CD4-positive, alpha-beta memory T cell (primary cell): ENCODE measurements at regions not wholly inside any gene's neighbourhood (a gene's known extent, or its start where the extent isn't known, plus 50 kb on each side); places are given as distances from the start of the nearest gene placed in this dataset.
"Not testable (repeated sequence)": the region's sequence is repeated elsewhere in the genome, so short reads cannot be mapped to it uniquely, and the experiment has no call there.

Experiments used
- CTCF ChIA-PET: fragments of 350-600 bp; sonication (Branson Sonifier 250); formaldehyde crosslinking; loops from one replicate; lab custom pipeline; 2021; ENCODE audit warnings: inconsistent platforms; ENCODE audit not compliant: partially characterized antibody; lab: Charles Lee
- POLR2A ChIA-PET: fragments of 350-600 bp; sonication (Branson Sonifier 250); formaldehyde crosslinking; loops from one replicate; lab custom pipeline; 2021; ENCODE audit not compliant: partially characterized antibody; lab: Charles Lee
- DNase-seq, 5 donors: peaks; one replicate each; pipeline versions ENCODE4 v3.0.0 to v3.0.0-alpha.2; 2020 to 2022; ENCODE audit warnings: mixed read lengths in 1 of 5
- H3K27ac ChIP-seq: one replicate; pipeline ENCODE4 v1.7.0; 2013; ENCODE audit warnings: low read depth, low read length
- H3K27me3 ChIP-seq: 2 replicates; pipeline ENCODE4 v1.7.0; 2013; ENCODE audit warnings: mild to moderate bottlenecking, low read length, moderate library complexity; ENCODE audit not compliant: insufficient read depth
- H3K36me3 ChIP-seq: 2 replicates; pipeline ENCODE4 v1.7.0; 2013; ENCODE audit warnings: mild to moderate bottlenecking, low read length, moderate library complexity; ENCODE audit not compliant: insufficient read depth
- H3K4me1 ChIP-seq: 2 replicates; pipeline ENCODE4 v1.7.0; 2013; ENCODE audit warnings: mild to moderate bottlenecking, low read length, moderate library complexity; ENCODE audit not compliant: insufficient read depth
- H3K4me3 ChIP-seq, 2 donors: one replicate each; pipeline ENCODE4 v1.7.0; 2013; ENCODE audit warnings: low read length in 2 of 2, mild to moderate bottlenecking in 1 of 2
- H3K9me3 ChIP-seq, 2 donors: one replicate each; pipeline ENCODE4 v1.7.0; 2013; ENCODE audit warnings: low read length in 2 of 2, control low read depth in 1 of 2; ENCODE audit not compliant: control insufficient read depth in 1 of 2
- H3K27ac Mint-ChIP-seq, 7 donors: one replicate each; pipeline ENCODE4 v1.8.0; 2020 to 2021; ENCODE audit warnings: mixed read lengths in 7 of 7, mild to moderate bottlenecking in 6 of 7, inconsistent platforms in 3 of 7, moderate library complexity in 3 of 7
- H3K27me3 Mint-ChIP-seq, 2 donors: one replicate each; pipeline ENCODE4 v1.8.0; 2020 to 2021; ENCODE audit warnings: mixed read lengths in 2 of 2
- H3K36me3 Mint-ChIP-seq, 2 donors: one replicate each; pipeline ENCODE4 v1.8.0; 2020 to 2021; ENCODE audit warnings: mixed read lengths in 2 of 2, inconsistent platforms in 1 of 2, mild to moderate bottlenecking in 1 of 2
- H3K4me1 Mint-ChIP-seq, 4 donors: one replicate each; pipeline ENCODE4 v1.8.0; 2020 to 2021; ENCODE audit warnings: mixed read lengths in 4 of 4, mild to moderate bottlenecking in 1 of 4
- H3K4me3 Mint-ChIP-seq, 8 donors: one replicate each; pipeline ENCODE4 v1.8.0; 2020 to 2021; ENCODE audit warnings: mixed read lengths in 8 of 8, mild to moderate bottlenecking in 7 of 8, moderate library complexity in 6 of 8, inconsistent platforms in 3 of 8
- H3K9me3 Mint-ChIP-seq, 8 donors: one replicate each; pipeline ENCODE4 v1.8.0; 2020 to 2021; ENCODE audit warnings: mixed read lengths in 8 of 8, mild to moderate bottlenecking in 5 of 8, inconsistent platforms in 3 of 8, moderate library complexity in 1 of 8
- intact Hi-C: fragments of 100-400 bp; cut with micrococcal nuclease; formaldehyde crosslinking; loops from one replicate; pipeline ENCODE4 v1.15.1; 2023

- CTCF ChIA-PET, result no interaction called here
- no peak overlapping the region for H3K4me3 ChIP-seq
- H3K27me3 ChIP-seq, result no peaks in the 10 kb centered on the region
- H3K4me1 ChIP-seq, result no peaks in the 10 kb centered on the region
- no peaks in the 10 kb centered on the region for H3K36me3 ChIP-seq
- H3K9me3 ChIP-seq, result no peaks in the 10 kb centered on the region
- Mint-ChIP-seq H3K36me3 (no peaks in the 10 kb centered on the region), H3K4me1 (no peaks in the 10 kb centered on the region), H3K27ac (no peak overlapping the region), H3K4me3 (no peak overlapping the region), H3K27me3 (no peaks in the 10 kb centered on the region), H3K9me3 (peaks cover 0 to 4% (median 0%) of the 10 kb centered on the region in 8 donors)
- intact Hi-C loops, result no loop called here
- no peak for DNase-seq
- POLR2A ChIA-PET, result no interaction called here
- H3K27ac ChIP-seq, result no peak overlapping the region
Measured at GRCh38 chr7:118404211-118404610, 179.7 kb downstream of the ANKRD7 start.

GRCh38 chr7:118418433-118418832 is 193.9 kb downstream of the ANKRD7 start:
- ChIA-PET POLR2A (no interaction called here), CTCF (no interaction called here)

DNA sequence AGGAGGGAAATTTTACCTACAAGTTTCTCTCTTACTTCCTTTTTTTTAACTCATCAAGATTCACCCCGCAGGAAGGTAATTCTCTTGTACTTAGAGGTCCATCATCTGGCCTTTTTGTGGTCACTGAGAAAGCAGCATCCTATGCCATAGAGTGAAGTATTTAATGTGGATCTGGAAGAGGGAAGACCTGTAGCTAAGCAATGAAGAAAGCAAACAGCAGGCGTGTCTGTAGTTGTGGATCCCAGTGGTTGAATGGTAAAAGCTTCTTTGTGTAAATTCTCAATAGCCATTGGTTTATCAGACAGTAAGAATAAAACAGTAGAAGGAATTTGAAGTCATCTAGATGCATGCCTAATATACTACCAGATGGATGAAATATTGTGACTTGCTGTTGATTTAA is 196.4 kb downstream of the ANKRD7 start:
- CTCF ChIA-PET, result no interaction called here
- no peak overlapping the region for H3K4me3 ChIP-seq
- H3K9me3 ChIP-seq, result no peaks in the 10 kb centered on the region
- Mint-ChIP-seq H3K27me3 (no peaks in the 10 kb centered on the region), H3K9me3 (peaks cover 0 to 5% (median 0%) of the 10 kb centered on the region in 8 donors), H3K36me3 (no peaks in the 10 kb centered on the region), H3K27ac (no peak overlapping the region), H3K4me3 (no peak overlapping the region), H3K4me1 (no peaks in the 10 kb centered on the region)
- H3K27ac ChIP-seq, result no peak overlapping the region
- no peaks in the 10 kb centered on the region for H3K4me1 ChIP-seq
- no peaks in the 10 kb centered on the region for H3K36me3 ChIP-seq
- POLR2A ChIA-PET, result no interaction called here
- H3K27me3 ChIP-seq, result no peaks in the 10 kb centered on the region
- no peak for DNase-seq
- intact Hi-C loops, result no loop called here

More at GRCh38 chr7:118418433-118418832, 193.9 kb downstream of the ANKRD7 start:
- no peaks in the 10 kb centered on the region for H3K4me1 Mint-ChIP-seq
- Histone ChIP-seq H3K27ac (no peak overlapping the region), H3K4me3 (no peak overlapping the region), H3K4me1 (no peaks in the 10 kb centered on the region), H3K9me3 (no peaks in the 10 kb centered on the region), H3K27me3 (no peaks in the 10 kb centered on the region), H3K36me3 (no peaks in the 10 kb centered on the region)
- no peak overlapping the region for H3K4me3 Mint-ChIP-seq
- no peaks in the 10 kb centered on the region for H3K27me3 Mint-ChIP-seq
- intact Hi-C loops, result no loop called here
- DNase-seq, result no peak
- no peak overlapping the region for H3K27ac Mint-ChIP-seq
- H3K9me3 Mint-ChIP-seq, result peaks cover 0 to 5% (median 0%) of the 10 kb centered on the region in 8 donors
- H3K36me3 Mint-ChIP-seq, result no peaks in the 10 kb centered on the region

DNA sequence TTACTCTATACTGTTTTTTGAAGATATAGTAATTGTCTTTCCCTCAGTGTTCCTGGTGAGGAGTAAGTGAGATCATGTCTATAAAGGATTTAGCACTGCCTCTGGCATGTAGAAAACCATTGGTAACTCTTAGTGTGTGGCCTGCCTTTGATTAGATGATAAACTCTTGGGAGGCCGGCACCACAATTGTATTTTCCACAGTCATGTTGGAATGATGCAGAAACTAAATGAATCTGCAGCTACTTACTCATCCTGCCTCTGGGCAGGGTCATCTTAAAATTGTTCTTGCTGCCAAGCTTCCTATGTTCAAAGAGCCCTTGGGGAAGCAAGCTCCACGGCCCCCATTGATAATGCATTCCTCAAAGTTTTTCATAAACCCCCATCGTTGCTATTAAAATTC is 204.6 kb downstream of the ANKRD7 start:
- intact Hi-C loops, result no loop called here
- no peak overlapping the region for H3K4me3 ChIP-seq
- Mint-ChIP-seq H3K4me3 (no peak overlapping the region), H3K27ac (no peak overlapping the region), H3K9me3 (peaks cover 0 to 10% (median 4%) of the 10 kb centered on the region in 8 donors), H3K36me3 (no peaks in the 10 kb centered on the region), H3K27me3 (no peaks in the 10 kb centered on the region), H3K4me1 (no peaks in the 10 kb centered on the region)
- H3K27ac ChIP-seq, result no peak overlapping the region
- no peaks in the 10 kb centered on the region for H3K9me3 ChIP-seq
- H3K36me3 ChIP-seq, result no peaks in the 10 kb centered on the region
- no peaks in the 10 kb centered on the region for H3K4me1 ChIP-seq
- no peak for DNase-seq
- POLR2A ChIA-PET, result no interaction called here
- H3K27me3 ChIP-seq, result no peaks in the 10 kb centered on the region
- CTCF ChIA-PET, result no interaction called here

DNA sequence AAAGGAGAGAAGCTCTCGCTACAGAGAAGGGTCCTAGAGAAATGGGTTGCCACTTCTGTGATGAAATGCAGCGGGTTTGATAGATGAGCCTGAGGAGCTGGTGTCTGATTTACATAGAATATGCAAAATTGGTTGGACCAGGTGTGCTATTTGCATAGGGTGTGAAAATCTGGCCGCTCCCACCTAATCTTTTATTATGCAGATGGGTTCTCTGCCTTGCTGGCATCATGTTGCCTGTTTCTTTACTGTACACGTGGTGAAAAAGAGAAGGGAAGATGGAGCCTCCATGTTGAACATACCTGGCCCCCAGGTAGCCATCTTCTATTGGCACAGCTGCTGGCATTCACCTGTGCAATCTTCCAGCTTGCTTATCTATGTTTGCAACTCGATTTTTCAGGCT is 212.2 kb downstream of the ANKRD7 start:
- DNase-seq, result no peak
- no peaks in the 10 kb centered on the region for H3K4me1 Mint-ChIP-seq
- H3K27ac Mint-ChIP-seq, result no peak overlapping the region
- no peaks in the 10 kb centered on the region for H3K36me3 Mint-ChIP-seq
- Histone ChIP-seq H3K27ac (no peak overlapping the region), H3K4me1 (no peaks in the 10 kb centered on the region), H3K36me3 (no peaks in the 10 kb centered on the region), H3K27me3 (no peaks in the 10 kb centered on the region), H3K9me3 (no peaks in the 10 kb centered on the region), H3K4me3 (no peak overlapping the region)
- H3K9me3 Mint-ChIP-seq, result peaks cover 0 to 13% (median 7%) of the 10 kb centered on the region in 8 donors
- no peak overlapping the region for H3K4me3 Mint-ChIP-seq
- H3K27me3 Mint-ChIP-seq, result no peaks in the 10 kb centered on the region
- CTCF ChIA-PET, result no interaction called here
- POLR2A ChIA-PET, result no interaction called here
- intact Hi-C loops, result no loop called here

- POLR2A ChIA-PET, H3K27me3 ChIP-seq, H3K4me3 ChIP-seq, H3K9me3 ChIP-seq, H3K36me3 ChIP-seq, H3K4me3 Mint-ChIP-seq, DNase-seq, H3K27ac Mint-ChIP-seq, intact Hi-C loops, CTCF ChIA-PET, H3K27ac ChIP-seq, H3K36me3 Mint-ChIP-seq, H3K4me1 ChIP-seq, H3K27me3 Mint-ChIP-seq, H3K4me1 Mint-ChIP-seq: not testable (repeated sequence)
- peaks cover 0 to 10% (median 3%) of the 10 kb centered on the region in 8 donors for H3K9me3 Mint-ChIP-seq
Measured at GRCh38 chr7:118449030-118449429, 224.5 kb downstream of the ANKRD7 start.

DNA sequence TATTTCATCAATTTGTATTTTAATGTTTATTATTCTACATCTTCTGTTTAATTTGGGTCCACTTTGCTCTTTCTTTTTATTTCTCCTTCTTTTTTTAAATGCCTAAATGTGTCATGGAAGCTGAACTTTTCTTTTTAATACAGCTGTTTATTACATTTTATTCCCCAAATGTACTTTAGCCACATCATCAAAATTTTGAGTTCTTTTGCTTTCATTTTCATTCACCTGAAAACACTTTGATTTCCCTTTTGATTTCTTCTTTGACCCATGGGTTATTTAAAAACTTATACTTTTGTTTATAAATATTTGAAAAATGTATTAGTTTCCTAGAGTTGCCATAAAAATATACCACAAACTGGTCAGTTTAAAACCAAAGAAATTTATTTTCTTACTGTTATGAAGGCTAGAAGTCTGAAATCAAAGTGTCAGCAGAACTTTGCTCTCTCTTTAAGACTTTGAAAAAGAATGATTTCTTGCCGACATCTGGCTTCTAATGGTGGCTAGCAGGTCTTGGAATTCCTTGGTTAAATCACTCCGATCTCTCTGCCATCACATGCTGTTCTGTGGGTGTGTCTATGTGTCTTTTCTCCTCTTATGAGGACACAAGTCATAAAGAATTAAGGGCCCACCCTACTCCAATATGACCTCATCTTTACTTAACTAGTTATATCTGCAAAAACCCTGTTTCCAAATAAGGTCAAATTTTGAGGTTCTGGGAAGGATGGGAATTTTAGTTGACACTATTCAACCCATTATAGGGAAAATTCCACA is 225.5 kb downstream of the ANKRD7 start:
- CTCF ChIA-PET, result no interaction called here
- Mint-ChIP-seq H3K4me3 (no peak overlapping the region), H3K9me3 (peaks cover 0 to 10% (median 3%) of the 10 kb centered on the region in 8 donors), H3K27ac (no peak overlapping the region), H3K36me3 (no peaks in the 10 kb centered on the region), H3K4me1 (no peaks in the 10 kb centered on the region), H3K27me3 (no peaks in the 10 kb centered on the region)
- intact Hi-C loops, result no loop called here
- no peak for DNase-seq
- H3K27ac ChIP-seq, result no peak overlapping the region
- H3K9me3 ChIP-seq, result no peaks in the 10 kb centered on the region
- H3K27me3 ChIP-seq, result no peaks in the 10 kb centered on the region
- no peaks in the 10 kb centered on the region for H3K36me3 ChIP-seq
- POLR2A ChIA-PET, result no interaction called here
- no peaks in the 10 kb centered on the region for H3K4me1 ChIP-seq
- no peak overlapping the region for H3K4me3 ChIP-seq
